GM21619 (cell line): ENCODE measurements at regions not wholly inside any gene's neighbourhood (a gene's known extent, or its start where the extent isn't known, plus 50 kb on each side); places are given as distances from the start of the nearest gene placed in this dataset.

Source experiments
- ATAC-seq: cut with Tn5 transposase; IDR thresholded peaks from one replicate; pipeline ENCODE4 v1.9.1; 2021; ENCODE audit not compliant: unreplicated experiment

DNA sequence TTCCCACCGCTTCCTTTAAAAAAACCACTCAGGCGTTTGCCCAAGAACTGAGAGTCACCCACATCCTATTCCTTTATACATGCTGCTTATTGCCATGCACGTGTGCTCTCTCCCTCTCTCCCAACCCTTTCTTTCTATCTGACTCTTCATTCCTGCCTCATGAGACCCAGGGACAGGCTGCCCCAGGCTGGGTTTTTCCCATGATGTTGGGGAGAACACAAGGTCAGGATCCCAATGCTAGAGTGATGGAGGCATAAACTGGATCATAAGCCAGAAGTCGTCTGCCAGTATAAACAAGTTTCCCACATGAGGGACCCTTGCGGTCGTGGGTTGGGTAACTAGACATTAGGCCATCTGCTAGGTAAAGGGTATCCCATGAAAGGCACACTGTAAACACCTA is 64.9 kb downstream of the CD2 start:
- no peak for ATAC-seq

- ATAC-seq = no peak
These were observed 66.1 kb downstream of the CD2 start for GRCh38 chr1:116820369-116820768.

DNA sequence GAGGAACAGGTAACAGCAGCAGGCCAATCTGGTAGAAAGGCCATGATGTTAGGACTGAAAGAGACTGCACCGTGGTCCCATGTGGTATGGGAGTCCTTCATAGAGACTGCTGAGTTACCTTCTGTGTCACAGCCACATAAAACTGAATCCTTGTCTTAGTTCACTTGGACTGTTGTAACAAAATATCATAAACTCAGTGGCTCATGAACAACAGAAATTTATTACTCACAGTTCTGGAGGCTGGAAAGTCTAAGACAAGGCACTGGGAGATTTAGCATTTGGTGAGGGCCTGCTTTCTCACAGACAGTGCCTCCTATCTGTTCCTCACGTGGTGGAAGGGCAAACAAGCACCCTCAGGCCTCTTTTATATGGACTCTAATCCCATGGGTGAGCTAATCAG is 67.5 kb downstream of the CD2 start:
- ATAC-seq = no peak

DNA sequence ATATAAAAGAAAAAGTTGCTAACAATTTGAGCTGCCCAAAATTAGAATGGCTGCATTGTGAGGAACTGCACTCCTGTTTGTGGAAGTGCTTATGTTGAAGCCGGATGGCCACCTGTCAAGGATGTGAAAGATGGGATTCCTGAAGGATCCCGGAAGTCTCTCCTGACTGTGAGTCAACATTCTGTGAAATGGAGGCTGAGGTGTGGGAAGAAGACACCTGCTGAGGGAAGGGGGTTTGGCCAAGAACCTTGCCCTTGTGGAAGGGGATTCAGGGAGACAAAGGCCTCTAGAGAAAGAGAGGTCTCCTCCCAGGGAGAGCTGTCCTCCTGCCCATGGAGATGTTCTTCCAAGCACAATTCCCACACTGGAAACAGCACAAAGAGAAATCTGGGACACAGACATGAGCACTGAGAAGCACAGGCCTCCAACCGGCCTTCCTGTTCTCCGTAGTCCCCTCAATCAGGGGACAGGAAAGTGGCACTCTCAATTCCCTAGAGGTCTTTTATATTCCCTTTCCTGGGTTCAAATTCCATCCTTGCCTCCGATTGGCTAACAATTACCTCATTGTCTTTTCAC is 70.5 kb downstream of the CD2 start:
- ATAC-seq = no peak

GRCh38 chr1:116825207-116825719 is 71.0 kb downstream of the CD2 start:
- no peak for ATAC-seq

- no peak for ATAC-seq
These were observed 71.6 kb downstream of the CD2 start for GRCh38 chr1:116825720-116826438.

DNA sequence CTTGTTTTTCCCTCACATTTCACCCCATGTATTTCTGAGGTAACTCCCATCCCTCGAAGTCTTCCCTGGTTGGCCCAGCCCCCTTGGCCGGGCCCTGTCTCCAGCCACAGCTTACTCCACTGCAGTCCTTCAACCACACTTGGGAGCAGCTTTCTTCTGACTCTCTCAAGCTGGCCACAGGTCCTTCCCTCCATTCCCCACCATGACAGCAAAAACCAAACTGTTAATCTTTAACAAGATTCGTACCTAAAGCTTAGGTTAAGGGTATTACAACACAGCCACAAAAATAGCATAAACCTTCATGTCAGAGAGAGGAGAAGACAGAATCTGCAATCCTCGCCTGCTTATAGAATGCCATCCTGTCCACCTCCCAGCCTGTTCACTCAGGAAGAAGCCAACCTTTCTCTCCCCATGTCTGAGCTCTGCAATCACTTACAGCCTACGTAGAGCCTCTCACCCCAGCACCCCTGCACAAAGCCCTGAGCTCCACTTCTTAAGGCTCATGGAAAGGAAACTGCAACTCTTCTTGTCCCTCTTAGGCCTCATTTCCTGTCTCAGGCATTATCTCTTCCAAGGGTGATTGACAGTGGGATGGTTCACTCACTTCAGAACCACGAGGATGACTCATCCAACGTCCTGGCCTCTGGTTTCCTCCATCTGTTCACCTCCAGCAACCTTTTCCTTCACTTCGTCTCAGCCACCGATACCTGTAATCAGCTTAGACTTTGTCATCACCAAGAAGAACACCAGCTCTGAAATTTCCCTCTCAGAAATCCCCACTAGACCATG is 72.8 kb downstream of the CD2 start:
- ATAC-seq = peak; percentile 85

DNA sequence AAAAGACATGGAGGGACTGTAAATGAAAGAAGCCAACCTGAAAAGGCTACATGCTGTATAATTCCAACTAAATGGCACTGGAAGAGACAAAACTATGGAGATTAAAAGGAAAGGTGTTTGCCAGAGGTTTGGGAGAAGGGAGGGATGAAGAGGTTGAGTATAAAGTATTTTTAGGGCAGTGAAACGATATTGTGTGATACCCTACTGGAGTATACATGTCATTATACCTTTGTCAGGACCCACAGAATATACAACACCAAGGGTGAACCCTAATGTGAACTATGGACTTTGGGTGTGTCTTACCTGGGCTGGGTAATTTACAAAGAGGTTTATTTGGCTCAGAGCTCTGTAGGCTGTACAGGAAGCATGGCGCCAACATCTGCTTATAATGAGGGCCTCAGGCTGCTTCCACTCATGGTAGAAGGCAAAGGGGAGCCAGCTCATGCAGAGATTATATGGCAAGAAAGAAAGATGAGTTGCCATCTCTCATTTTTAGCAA is 73.4 kb downstream of the CD2 start:
- ATAC-seq = no peak

GRCh38 chr1:116832308-116832931 is 77.3 kb upstream of the PTGFRN start:
- ATAC-seq = no peak

DNA sequence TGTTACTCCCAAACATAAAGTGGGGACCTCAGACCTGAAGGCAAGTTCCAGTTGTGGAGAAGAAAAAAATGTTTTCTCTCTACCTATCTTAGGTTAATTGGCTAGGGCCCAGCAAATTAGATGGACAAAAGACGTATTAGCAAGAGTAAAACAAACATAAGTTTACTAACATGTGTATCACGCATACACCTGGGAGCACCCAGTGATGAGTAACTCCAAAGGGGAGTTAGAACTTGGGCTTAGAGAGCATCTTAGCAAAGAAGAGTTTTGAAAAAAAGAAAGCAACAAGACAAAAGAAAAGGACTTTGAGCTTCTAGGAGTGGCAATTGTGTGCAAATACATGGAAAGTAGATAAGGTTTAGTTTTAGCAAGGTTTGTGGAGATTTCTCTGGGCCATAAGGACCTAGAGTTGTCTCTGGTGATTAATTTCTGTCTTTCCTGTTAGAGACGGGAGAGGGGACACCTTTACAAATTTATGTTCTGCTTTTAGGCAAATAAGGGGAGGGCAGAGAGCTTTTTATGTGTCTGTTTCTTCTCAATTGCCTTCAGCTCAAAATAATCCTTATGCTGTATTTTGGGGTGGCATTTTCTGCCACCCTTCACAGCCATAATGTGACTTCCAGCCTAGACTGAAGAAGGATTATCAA is 76.7 kb upstream of the PTGFRN start:
- ATAC-seq = no peak

DNA sequence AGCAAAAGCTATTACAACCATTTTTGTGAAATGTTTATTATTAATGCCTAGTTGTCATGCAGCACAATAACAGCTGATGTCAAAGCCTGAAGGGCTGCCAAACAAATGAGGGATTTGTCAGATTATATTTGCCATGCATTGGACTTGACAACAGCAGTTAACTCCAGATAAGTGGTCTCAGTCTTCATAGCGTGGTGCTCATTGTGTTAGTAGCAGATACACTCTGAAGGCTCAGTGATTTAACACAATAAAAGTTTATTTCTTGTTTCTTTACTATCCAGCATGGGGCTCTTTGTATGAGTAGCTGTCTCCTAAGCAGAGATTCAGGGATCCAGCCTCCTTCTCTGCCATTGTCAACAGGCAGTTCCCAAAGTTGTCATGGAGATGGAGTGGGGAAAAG is 76.0 kb upstream of the PTGFRN start:
- no peak for ATAC-seq

DNA sequence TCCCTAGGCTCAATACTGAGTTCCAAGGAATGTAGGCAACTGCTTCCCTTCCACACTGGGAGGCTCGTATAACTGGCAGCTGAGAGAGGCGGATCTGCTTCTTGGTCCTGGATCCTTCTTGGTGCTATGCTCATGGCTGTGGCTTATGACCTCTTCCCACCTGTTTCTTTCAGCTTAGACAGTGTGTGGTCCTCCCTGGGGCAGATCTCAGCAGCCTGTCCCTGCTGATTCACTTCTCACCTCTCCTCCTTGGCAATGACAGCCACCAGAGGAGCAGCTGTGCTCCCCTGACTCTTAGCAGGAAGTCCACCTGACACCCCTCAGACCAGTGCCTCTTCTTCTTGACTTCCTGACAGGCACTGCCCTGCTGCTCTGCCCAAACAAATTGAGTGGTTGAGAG is 75.1 kb upstream of the PTGFRN start:
- ATAC-seq = no peak

DNA sequence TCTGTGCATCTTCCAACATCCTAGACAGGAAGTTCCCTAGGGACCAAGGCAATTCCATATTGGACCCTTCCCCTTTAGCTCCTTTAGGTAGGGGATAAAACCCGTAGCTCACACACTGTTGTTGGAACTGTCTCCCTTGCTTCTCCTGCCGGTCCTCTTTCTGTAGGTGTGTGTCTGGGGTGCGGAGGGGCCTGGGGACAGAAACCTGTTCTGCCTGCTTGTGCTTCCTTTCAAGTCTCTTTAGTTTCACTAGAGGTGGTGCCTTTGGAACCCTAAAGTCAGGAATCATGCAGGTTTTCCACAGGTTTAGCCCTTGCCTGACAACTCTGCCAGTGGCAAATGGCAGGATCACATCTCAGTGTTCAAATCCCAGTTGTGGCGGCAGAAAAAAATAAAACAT is 74.6 kb upstream of the PTGFRN start:
- no peak for ATAC-seq

DNA sequence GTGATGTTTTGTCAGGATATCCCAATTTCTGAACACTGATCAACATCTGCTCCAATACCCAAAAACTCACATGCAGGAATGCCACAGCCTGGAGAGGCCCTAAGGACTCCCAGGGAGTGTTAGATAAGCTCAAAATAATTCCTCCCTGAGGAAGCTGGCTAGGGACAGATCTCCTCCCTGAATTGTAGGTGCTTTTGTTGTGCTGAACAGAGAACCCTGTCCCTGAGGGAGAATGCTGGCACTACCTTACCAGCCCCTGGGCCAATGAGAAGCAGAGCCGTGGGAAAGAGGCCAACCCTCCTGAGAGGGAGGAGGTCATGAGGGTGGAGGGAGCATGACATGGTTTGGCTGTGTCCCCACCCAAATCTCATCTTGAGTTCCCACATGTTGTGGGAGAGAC is 73.6 kb upstream of the PTGFRN start:
- no peak for ATAC-seq

- no peak for ATAC-seq
These were observed 68.0 kb upstream of the PTGFRN start for GRCh38 chr1:116841569-116842344.

DNA sequence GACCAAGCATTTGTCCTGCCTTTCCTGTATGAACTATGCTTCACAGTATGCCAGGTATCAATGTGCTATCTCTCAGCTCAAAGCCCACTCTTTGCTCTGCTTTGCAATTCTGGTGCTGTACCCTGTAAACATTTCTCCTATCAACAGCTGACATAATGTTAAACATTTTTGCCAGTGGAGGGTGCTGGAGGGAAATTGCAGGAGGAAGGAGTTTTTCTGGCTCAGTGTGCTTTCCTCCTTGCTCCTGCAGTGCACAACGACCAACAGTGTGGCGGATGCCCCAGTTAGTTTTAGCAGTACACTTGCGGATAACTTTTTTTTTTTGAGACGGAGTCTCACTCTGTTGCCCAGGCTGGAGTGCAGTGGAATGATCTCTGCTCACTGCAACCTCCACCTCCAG is 67.1 kb upstream of the PTGFRN start:
- ATAC-seq = no peak

- no peak for ATAC-seq
These were observed 64.9 kb upstream of the PTGFRN start for GRCh38 chr1:116844775-116845174.

DNA sequence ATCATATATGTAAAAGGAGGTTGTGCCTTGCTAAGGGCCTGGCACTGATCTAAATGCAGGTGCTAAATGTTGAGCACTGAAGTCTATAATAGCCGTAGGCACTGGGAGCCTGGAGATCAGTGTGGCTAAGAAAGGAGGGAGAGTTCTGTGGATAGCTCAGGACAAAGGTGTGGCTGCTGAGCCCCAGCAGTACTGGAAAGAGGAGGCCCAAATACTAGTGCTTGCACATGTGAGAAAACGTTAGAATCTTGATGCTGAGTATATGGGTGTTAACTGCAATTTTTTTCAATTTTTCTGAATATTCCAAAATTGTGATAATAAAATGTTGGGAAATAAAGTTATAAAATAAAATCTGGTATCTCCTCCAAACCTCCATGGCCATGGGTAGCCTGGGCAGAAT is 62.5 kb upstream of the PTGFRN start:
- no peak for ATAC-seq

GRCh38 chr1:116847688-116848531 is 61.8 kb upstream of the PTGFRN start:
- peak; percentile 81 for ATAC-seq
